MM.1S (cell line): ENCODE measurements at regions not wholly inside any gene's neighbourhood (a gene's known extent, or its start where the extent isn't known, plus 50 kb on each side); places are given as distances from the start of the nearest gene placed in this dataset.

Experiments used
- DNase-seq: peaks from one replicate; pipeline ENCODE4 v3.0.0-alpha.2; 2015
- H2AFZ ChIP-seq: fragments of 300-600 bp; sonication (generic); 2 replicates; pipeline ENCODE4 v1.6.0; 2016; ENCODE audit warnings: antibody characterized with exemption, low read length
- H3F3A ChIP-seq: fragments of 300-600 bp; sonication (generic); 2 replicates; pipeline ENCODE4 v1.6.1; 2016; ENCODE audit warnings: mild to moderate bottlenecking, antibody characterized with exemption, low read length, moderate library complexity, mixed read lengths; ENCODE audit not compliant: insufficient read depth
- H3K27ac ChIP-seq: fragments of 300-600 bp; sonication (generic); 2 replicates; pipeline ENCODE4 v1.5.1; 2016; ENCODE audit warnings: mild to moderate bottlenecking, low read length
- H3K27me3 ChIP-seq: fragments of 300-600 bp; sonication (generic); replicated peaks from 2 replicates; pipeline ENCODE4 v1.6.0; 2016; ENCODE audit warnings: low read length; ENCODE audit not compliant: insufficient read depth
- H3K36me3 ChIP-seq: fragments of 300-600 bp; sonication (generic); replicated peaks from 2 replicates; pipeline ENCODE4 v1.6.1; 2016; ENCODE audit warnings: mild to moderate bottlenecking, low read length, mixed read lengths; ENCODE audit not compliant: insufficient read depth
- H3K4me1 ChIP-seq: fragments of 300-600 bp; sonication (generic); 2 replicates; pipeline ENCODE4 v1.6.1; 2016; ENCODE audit warnings: low read length, mixed read lengths
- H3K4me2 ChIP-seq: fragments of 300-600 bp; sonication (generic); 2 replicates; pipeline ENCODE4 v1.6.0; 2016; ENCODE audit warnings: low read depth, low read length
- H3K4me3 ChIP-seq: fragments of 300-600 bp; sonication (generic); 2 replicates; pipeline ENCODE4 v1.5.1; 2016; ENCODE audit warnings: low read length, mixed read lengths
- H3K79me2 ChIP-seq: fragments of 300-600 bp; sonication (generic); 2 replicates; pipeline ENCODE4 v1.6.1; 2016; ENCODE audit warnings: mixed run types, low read length, mixed read lengths
- H3K9ac ChIP-seq: fragments of 300-600 bp; sonication (generic); 2 replicates; pipeline ENCODE4 v1.6.1; 2016; ENCODE audit warnings: low read length, mixed read lengths
- H3K9me2 ChIP-seq: fragments of 300-600 bp; sonication (generic); replicated peaks from 2 replicates; pipeline ENCODE4 v1.6.1; 2016; ENCODE audit warnings: mild to moderate bottlenecking, low read length, mixed read lengths; ENCODE audit not compliant: insufficient read depth
- H3K9me3 ChIP-seq: fragments of 300-600 bp; sonication (generic); replicated peaks from 2 replicates; pipeline ENCODE4 v1.6.1; 2016; ENCODE audit warnings: mild to moderate bottlenecking, low read length, mixed read lengths; ENCODE audit not compliant: insufficient read depth
- H4K20me1 ChIP-seq: fragments of 300-600 bp; sonication (generic); 2 replicates; pipeline ENCODE4 v1.6.1; 2016; ENCODE audit warnings: mild to moderate bottlenecking, low read length, moderate library complexity, mixed read lengths; ENCODE audit not compliant: insufficient read depth
- CTCF ChIP-seq: fragments of 300-600 bp; sonication (generic); IDR thresholded peaks from 2 replicates; pipeline ENCODE4 v1.5.1; 2016; ENCODE audit warnings: antibody characterized with exemption, low read length, mixed read lengths
- EZH2 ChIP-seq: fragments of 300-600 bp; sonication (generic); optimal IDR thresholded peaks from 2 replicates; pipeline ENCODE3; 2017; ENCODE audit warnings: low read depth, mild to moderate bottlenecking, antibody characterized with exemption, low read length, mixed read lengths
- EZH2phosphoT487 ChIP-seq: fragments of 300-600 bp; sonication (generic); IDR thresholded peaks from 2 replicates; pipeline ENCODE4 v1.6.1; 2018; ENCODE audit warnings: antibody characterized with exemption, low read length

- no peaks in the 10 kb centered on the region for H3F3A ChIP-seq
- no peak for TF ChIP-seq EZH2
- no peak for TF ChIP-seq EZH2phosphoT487
- TF ChIP-seq CTCF = no peak
- no peak overlapping the region for H3K9ac ChIP-seq
- no peaks in the 10 kb centered on the region for H4K20me1 ChIP-seq
- no peaks in the 10 kb centered on the region for H3K4me1 ChIP-seq
- no peaks in the 10 kb centered on the region for H3K27me3 ChIP-seq
- no peak overlapping the region for H3K4me2 ChIP-seq
- DNase-seq = no peak
- no peak overlapping the region for H3K4me3 ChIP-seq
- H3K9me3 ChIP-seq = no peaks in the 10 kb centered on the region
- H3K79me2 ChIP-seq = no peaks in the 10 kb centered on the region
- H3K36me3 ChIP-seq = no peaks in the 10 kb centered on the region
- no peak overlapping the region for H3K27ac ChIP-seq
- no peak overlapping the region for H2AFZ ChIP-seq
- H3K9me2 ChIP-seq = no peaks in the 10 kb centered on the region
Observed at GRCh38 chr11:134701564-134702165, 289.6 kb upstream of the B3GAT1 start.

- no peaks in the 10 kb centered on the region for H3K36me3 ChIP-seq
- no peak overlapping the region for H3K4me3 ChIP-seq
- no peaks in the 10 kb centered on the region for H3K9me2 ChIP-seq
- no peak overlapping the region for H3K4me2 ChIP-seq
- H3K27ac ChIP-seq = no peak overlapping the region
- no peak for DNase-seq
- TF ChIP-seq CTCF (no peak), EZH2 (no peak), EZH2phosphoT487 (no peak)
- H3K79me2 ChIP-seq = no peaks in the 10 kb centered on the region
- no peak overlapping the region for H2AFZ ChIP-seq
- no peaks in the 10 kb centered on the region for H3K27me3 ChIP-seq
- H3K9ac ChIP-seq = no peak overlapping the region
- H3K4me1 ChIP-seq = no peaks in the 10 kb centered on the region
- no peaks in the 10 kb centered on the region for H3F3A ChIP-seq
- no peaks in the 10 kb centered on the region for H4K20me1 ChIP-seq
- H3K9me3 ChIP-seq = no peaks in the 10 kb centered on the region
Observed at GRCh38 chr11:134700101-134700640, 288.1 kb upstream of the B3GAT1 start.

- TF ChIP-seq CTCF (no peak), EZH2phosphoT487 (no peak), EZH2 (no peak)
Observed at GRCh38 chr11:134696455-134696854, 284.4 kb upstream of the B3GAT1 start.

More at GRCh38 chr11:134696455-134696854, 284.4 kb upstream of the B3GAT1 start:
- H3K27me3 ChIP-seq = no peaks in the 10 kb centered on the region
- no peaks in the 10 kb centered on the region for H4K20me1 ChIP-seq
- no peaks in the 10 kb centered on the region for H3K36me3 ChIP-seq
- H3K4me2 ChIP-seq = no peak overlapping the region
- no peak overlapping the region for H3K9ac ChIP-seq
- no peaks in the 10 kb centered on the region for H3K9me3 ChIP-seq
- H3K79me2 ChIP-seq = no peaks in the 10 kb centered on the region
- no peaks in the 10 kb centered on the region for H3F3A ChIP-seq
- no peak overlapping the region for H3K4me3 ChIP-seq
- DNase-seq = no peak
- no peak overlapping the region for H3K27ac ChIP-seq
- no peak overlapping the region for H2AFZ ChIP-seq
- no peaks in the 10 kb centered on the region for H3K9me2 ChIP-seq
- H3K4me1 ChIP-seq = no peaks in the 10 kb centered on the region
